Choroid plexus epithelial cell (primary cell): ENCODE measurements at regions not wholly inside any gene's neighbourhood (a gene's known extent, or its start where the extent isn't known, plus 50 kb on each side); places are given as distances from the start of the nearest gene placed in this dataset.

Experiments used
- DNase-seq: peaks from one replicate; pipeline ENCODE4 v3.0.0-alpha.2; 2010; ENCODE audit warnings: low read depth
- H3K4me3 ChIP-seq: 2 replicates; pipeline ENCODE4 v1.5.1; 2011; ENCODE audit warnings: low read depth, mild to moderate bottlenecking, control low read depth, low read length, moderate library complexity
- TF ChIP-seq, protein P1 (sequence below): conservative IDR thresholded peaks from 2 replicates; pipeline ENCODE4 v1.5.1; 2011; ENCODE audit warnings: low read depth, mild to moderate bottlenecking, control low read depth, inconsistent platforms, low read length, moderate library complexity

DNA sequence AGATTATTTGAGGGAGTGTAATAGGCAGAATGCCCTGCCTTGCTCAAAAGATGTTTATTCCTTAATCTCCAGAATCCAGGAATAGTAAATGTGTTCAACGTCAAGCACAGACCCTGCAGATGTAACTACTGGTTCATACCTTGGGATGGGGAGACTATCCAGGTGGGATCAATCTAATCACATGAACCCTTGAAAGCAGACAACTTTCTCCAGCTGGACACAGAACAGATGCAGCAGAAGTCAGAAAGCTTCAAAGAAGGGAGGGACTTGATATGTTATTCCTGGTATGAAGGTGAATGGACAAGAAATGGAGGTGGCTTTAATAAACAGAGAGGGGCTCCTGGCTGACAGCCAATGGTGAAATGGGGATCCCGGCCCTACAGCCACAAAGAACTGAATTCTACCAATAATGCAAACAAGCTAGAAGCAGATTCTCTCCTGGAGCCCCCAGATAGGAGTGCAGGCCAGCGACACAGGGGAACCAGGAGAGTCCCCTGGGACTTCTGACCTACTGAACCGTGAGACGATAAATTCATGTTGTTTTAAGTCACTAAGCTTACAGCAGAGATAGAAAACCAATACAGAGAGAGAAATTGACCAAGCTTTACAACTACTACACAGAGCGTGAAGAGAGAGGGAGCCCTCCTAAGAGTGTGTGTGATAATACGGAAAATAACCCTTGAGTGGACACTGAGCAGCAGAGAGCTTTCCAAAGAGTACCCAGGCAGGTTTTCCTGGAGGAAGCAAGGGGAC is 133.5 kb upstream of the TMEM132C start:
- TF ChIP-seq, protein P1, sequence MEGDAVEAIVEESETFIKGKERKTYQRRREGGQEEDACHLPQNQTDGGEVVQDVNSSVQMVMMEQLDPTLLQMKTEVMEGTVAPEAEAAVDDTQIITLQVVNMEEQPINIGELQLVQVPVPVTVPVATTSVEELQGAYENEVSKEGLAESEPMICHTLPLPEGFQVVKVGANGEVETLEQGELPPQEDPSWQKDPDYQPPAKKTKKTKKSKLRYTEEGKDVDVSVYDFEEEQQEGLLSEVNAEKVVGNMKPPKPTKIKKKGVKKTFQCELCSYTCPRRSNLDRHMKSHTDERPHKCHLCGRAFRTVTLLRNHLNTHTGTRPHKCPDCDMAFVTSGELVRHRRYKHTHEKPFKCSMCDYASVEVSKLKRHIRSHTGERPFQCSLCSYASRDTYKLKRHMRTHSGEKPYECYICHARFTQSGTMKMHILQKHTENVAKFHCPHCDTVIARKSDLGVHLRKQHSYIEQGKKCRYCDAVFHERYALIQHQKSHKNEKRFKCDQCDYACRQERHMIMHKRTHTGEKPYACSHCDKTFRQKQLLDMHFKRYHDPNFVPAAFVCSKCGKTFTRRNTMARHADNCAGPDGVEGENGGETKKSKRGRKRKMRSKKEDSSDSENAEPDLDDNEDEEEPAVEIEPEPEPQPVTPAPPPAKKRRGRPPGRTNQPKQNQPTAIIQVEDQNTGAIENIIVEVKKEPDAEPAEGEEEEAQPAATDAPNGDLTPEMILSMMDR, result no peak
- DNase-seq, result no peak
- H3K4me3 ChIP-seq, result no peak overlapping the region

DNA sequence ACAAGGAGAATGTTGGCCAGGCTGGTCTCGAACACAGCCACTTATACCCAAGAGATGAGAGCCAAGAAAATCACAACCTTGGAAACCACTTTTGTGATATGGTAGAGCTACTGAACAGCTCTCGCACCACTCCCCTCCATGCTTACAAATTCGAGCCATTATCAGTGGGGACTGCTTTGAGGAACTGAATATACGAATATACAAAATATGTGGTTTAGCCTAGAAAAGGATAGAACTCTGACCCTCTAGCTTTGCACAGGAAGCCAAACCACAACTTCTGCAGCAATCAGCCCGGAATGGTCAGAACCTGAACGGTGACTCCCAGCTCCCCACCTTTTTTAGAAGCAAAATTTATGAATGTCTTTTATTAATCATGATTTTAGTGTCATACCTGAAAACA is 129.8 kb upstream of the TMEM132C start:
- TF ChIP-seq, protein P1, result no peak
- no peak for DNase-seq
- H3K4me3 ChIP-seq, result no peak overlapping the region

DNA sequence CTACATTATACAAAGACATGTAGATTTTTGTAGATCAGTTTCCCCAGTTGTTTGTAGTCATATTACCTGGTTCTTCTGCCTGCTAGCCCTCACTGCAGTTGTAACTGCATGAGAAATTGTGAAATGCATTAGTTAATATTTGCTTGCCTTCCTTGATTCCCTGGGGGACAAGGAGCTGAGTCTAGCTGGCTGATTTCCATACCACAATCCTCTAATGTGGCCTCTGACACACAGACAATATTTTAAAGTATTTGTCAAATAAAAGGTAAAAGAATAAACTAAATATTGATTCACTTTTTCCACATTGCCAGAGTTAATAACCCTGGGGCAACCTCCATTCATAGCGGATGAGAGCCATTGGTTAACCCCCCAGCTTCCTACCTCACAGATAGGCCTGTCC is 128.8 kb upstream of the TMEM132C start:
- DNase-seq, result no peak
- TF ChIP-seq, protein P1, result no peak
- H3K4me3 ChIP-seq, result no peak overlapping the region

DNA sequence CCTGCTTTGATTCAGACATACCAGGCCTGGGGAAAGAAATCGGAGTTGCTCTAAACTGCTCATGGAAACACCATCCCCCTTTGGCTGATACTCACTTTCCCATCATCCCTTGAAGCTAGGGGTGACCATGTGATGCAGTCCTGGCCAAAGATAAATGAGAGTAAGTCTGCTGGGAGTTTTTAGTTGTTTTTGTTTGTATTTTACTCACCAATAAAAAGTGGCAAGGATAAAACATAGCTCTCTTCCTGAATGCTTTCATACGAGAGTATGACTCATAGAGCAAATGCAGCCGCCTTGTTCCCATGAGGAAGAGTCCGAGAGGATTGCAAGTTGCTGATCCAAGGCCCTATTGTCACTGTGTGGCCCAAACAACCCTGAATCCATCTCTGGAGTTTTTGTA is 126.4 kb upstream of the TMEM132C start:
- H3K4me3 ChIP-seq, result no peak overlapping the region
- no peak for DNase-seq
- TF ChIP-seq, protein P1, result no peak

DNA sequence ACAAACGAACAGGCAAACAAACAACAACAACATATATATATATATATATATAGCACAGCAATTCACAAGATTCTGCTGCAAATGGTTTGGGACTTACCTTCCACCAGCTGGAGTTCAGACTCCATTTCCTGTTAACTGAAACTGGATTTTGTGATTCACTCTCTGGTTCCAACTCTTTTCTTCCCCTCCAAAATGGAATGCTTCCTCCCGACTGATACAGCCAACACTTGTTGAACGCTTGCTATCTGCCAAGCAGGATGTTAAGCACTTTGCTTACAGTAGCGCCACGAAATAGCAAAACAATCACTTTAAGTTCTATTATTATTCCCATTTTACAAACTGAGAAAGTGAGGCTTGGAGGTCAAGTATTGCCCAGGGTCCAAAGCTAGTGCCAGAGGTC is 116.0 kb upstream of the TMEM132C start:
- TF ChIP-seq, protein P1, result no peak
- no peak overlapping the region for H3K4me3 ChIP-seq
- no peak for DNase-seq

DNA sequence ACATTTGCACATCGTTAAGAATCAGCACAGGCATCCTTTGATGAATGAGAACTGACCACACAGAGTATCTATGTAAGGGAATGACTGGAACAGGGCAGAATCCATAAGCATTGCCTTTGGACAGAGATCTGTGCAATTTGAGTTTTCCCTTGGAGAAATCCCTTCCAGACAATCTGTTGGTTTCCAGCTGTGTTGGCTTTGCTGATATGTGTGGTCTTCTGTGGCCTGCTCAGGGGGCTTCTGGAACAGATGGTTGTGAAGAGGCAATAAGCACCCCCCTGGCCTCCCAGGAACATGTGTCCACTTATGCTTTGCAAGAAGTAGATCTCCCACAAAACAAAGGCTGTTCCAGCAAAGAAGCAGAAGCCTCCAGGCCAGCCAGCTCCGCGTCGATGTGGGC is 111.4 kb upstream of the TMEM132C start:
- TF ChIP-seq, protein P1, result no peak
- no peak overlapping the region for H3K4me3 ChIP-seq
- DNase-seq, result no peak

DNA sequence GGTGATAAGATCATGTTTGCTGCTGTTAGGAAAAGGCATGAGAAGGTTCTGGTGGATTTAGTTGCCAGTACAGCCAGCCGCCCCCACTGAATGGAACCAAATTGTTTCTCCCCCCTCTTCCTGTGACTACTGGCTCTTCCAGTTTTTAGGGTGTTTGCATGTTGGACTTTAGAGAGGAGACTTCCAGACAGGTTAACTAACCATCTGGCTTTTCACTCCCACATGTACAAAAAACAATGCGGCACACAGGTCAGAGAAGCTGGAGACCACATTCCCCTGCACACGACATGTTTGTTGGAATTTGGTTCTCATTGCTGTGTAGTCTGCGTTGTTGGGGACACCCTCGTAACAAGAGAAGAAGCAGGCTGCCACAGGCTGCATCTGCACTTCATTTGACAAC is 103.9 kb upstream of the TMEM132C start:
- no peak for DNase-seq
- H3K4me3 ChIP-seq, result no peak overlapping the region
- TF ChIP-seq, protein P1, result no peak
